ENCODE measurements at regions not wholly inside any gene's neighbourhood (a gene's known extent, or its start where the extent isn't known, plus 50 kb on each side); places are given as distances from the start of the nearest gene placed in this dataset.

- no peak for DNase-seq (ENCODE audit: low read depth, low spot score)
- Histone ChIP-seq H3K27me3 (ENCODE audit: control insufficient read depth, insufficient read depth, low read length) (no peaks in the 10 kb centered on the region), H3K4me3 (ENCODE audit: low read length) (no peak overlapping the region), H3K27ac (ENCODE audit: low read length) (no peak overlapping the region), H3K4me1 (ENCODE audit: control insufficient read depth, insufficient read depth, low read length) (peaks cover 4% of the 10 kb centered on the region; the same call in 1 of the 2 replicates), H3K9me3 (ENCODE audit: control insufficient read depth, insufficient read depth, low read length) (no peaks in the 10 kb centered on the region), H3K36me3 (ENCODE audit: control insufficient read depth, insufficient read depth, low read length) (no peaks in the 10 kb centered on the region)
- no CpG with 5 or more reads among the region's 5 CpGs for WGBS (ENCODE audit: insufficient coverage, insufficient read length)
These were observed 76.9 kb upstream of the GPM6B start for GRCh38 chrX:13893826-13894225.

DNA sequence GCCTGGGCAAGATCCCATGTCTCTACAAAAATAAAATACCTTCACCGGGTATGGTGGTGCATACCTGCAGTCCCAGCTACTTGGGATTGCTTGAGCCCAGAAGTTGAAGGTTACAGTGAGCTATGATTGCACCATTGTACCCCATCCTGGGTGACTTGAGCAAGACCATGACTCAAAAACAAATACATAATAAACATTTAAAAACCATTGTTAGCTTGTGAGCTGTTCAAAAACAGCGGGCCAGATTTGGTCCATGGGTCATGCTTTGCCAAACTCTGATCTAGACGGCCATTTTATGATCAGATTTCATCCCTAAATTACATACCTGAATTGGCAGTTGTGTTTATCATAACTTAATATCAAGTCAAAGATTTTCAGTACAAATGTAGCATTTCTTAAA, 76.0 kb upstream of the GPM6B start:
- no peak overlapping the region for H3K27ac ChIP-seq (ENCODE audit: low read length)
- no peak overlapping the region for H3K4me3 ChIP-seq (ENCODE audit: low read length)
- DNase-seq (ENCODE audit: low read depth, low spot score) = no peak
- WGBS (ENCODE audit: insufficient coverage, insufficient read length) = no CpG with 5 or more reads among the region's 3 CpGs
- no peaks in the 10 kb centered on the region for H3K9me3 ChIP-seq (ENCODE audit: control insufficient read depth, insufficient read depth, low read length)
- peaks cover 4% of the 10 kb centered on the region; the same call in 1 of the 2 replicates for H3K4me1 ChIP-seq (ENCODE audit: control insufficient read depth, insufficient read depth, low read length)
- H3K36me3 ChIP-seq (ENCODE audit: control insufficient read depth, insufficient read depth, low read length) = no peaks in the 10 kb centered on the region
- H3K27me3 ChIP-seq (ENCODE audit: control insufficient read depth, insufficient read depth, low read length) = no peaks in the 10 kb centered on the region

- Histone ChIP-seq H3K36me3 (ENCODE audit: control insufficient read depth, insufficient read depth, low read length) (no peaks in the 10 kb centered on the region), H3K27ac (ENCODE audit: low read length) (no peak overlapping the region), H3K4me1 (ENCODE audit: control insufficient read depth, insufficient read depth, low read length) (peaks cover 4% of the 10 kb centered on the region; the same call in 1 of the 2 replicates)
These were observed 74.7 kb upstream of the GPM6B start for GRCh38 chrX:13891377-13892140.

GRCh38 chrX:13890806-13891205, 73.9 kb upstream of the GPM6B start:
- Histone ChIP-seq H3K36me3 (ENCODE audit: control insufficient read depth, insufficient read depth, low read length) (no peaks in the 10 kb centered on the region), H3K9me3 (ENCODE audit: control insufficient read depth, insufficient read depth, low read length) (no peaks in the 10 kb centered on the region), H3K4me3 (ENCODE audit: low read length) (no peak overlapping the region), H3K27ac (ENCODE audit: low read length) (no peak overlapping the region), H3K4me1 (ENCODE audit: control insufficient read depth, insufficient read depth, low read length) (peaks cover 4% of the 10 kb centered on the region; the same call in 1 of the 2 replicates), H3K27me3 (ENCODE audit: control insufficient read depth, insufficient read depth, low read length) (no peaks in the 10 kb centered on the region)
- WGBS (ENCODE audit: insufficient coverage, insufficient read length) = no CpG with 5 or more reads among the region's 3 CpGs
- no peak for DNase-seq (ENCODE audit: low read depth, low spot score)

More at GRCh38 chrX:13891377-13892140, 74.7 kb upstream of the GPM6B start:
- Histone ChIP-seq H3K27me3 (ENCODE audit: control insufficient read depth, insufficient read depth, low read length) (no peaks in the 10 kb centered on the region), H3K9me3 (ENCODE audit: control insufficient read depth, insufficient read depth, low read length) (no peaks in the 10 kb centered on the region), H3K4me3 (ENCODE audit: low read length) (no peak overlapping the region)
- WGBS (ENCODE audit: insufficient coverage, insufficient read length) = no CpG with 5 or more reads among the region's 7 CpGs
- DNase-seq (ENCODE audit: low read depth, low spot score) = no peak

GRCh38 chrX:13888284-13888683, 71.4 kb upstream of the GPM6B start:
- no CpG with 5 or more reads among the region's 8 CpGs for WGBS (ENCODE audit: insufficient coverage, insufficient read length)
- peaks cover 3% of the 10 kb centered on the region; the same call in 1 of the 2 replicates for H3K4me1 ChIP-seq (ENCODE audit: control insufficient read depth, insufficient read depth, low read length)

DNA sequence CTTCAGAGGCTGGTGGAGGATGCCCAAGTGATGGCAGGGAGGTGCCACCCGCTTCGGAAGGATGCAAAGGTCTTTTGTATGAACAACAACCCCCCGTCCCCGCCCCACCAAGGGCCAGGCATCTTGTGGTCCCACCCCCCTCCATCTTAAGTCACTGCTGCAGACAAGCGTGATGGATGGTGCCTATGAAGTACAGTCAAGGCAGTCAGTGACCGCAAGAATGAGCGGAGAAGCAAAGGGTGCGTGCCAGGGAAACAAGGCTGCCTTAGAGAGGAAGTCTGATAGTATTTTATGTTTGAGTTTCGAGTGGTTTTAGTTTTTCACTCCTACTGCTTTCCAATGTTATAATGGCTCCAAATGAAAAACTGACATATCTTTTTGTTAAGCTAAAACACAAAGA, 68.7 kb upstream of the GPM6B start:
- no peak overlapping the region for H3K4me3 ChIP-seq (ENCODE audit: low read length)
- no peaks in the 10 kb centered on the region for H3K36me3 ChIP-seq (ENCODE audit: control insufficient read depth, insufficient read depth, low read length)
- no peak for DNase-seq (ENCODE audit: low read depth, low spot score)
- no peaks in the 10 kb centered on the region for H3K27me3 ChIP-seq (ENCODE audit: control insufficient read depth, insufficient read depth, low read length)
- H3K4me1 ChIP-seq (ENCODE audit: control insufficient read depth, insufficient read depth, low read length) = no peaks in the 10 kb centered on the region
- no peak overlapping the region for H3K27ac ChIP-seq (ENCODE audit: low read length)
- no peaks in the 10 kb centered on the region for H3K9me3 ChIP-seq (ENCODE audit: control insufficient read depth, insufficient read depth, low read length)
- no CpG with 5 or more reads among the region's 9 CpGs for WGBS (ENCODE audit: insufficient coverage, insufficient read length)

More at GRCh38 chrX:13888284-13888683, 71.4 kb upstream of the GPM6B start:
- Histone ChIP-seq H3K27ac (ENCODE audit: low read length) (no peak overlapping the region), H3K36me3 (ENCODE audit: control insufficient read depth, insufficient read depth, low read length) (no peaks in the 10 kb centered on the region), H3K9me3 (ENCODE audit: control insufficient read depth, insufficient read depth, low read length) (no peaks in the 10 kb centered on the region), H3K27me3 (ENCODE audit: control insufficient read depth, insufficient read depth, low read length) (no peaks in the 10 kb centered on the region), H3K4me3 (ENCODE audit: low read length) (no peak overlapping the region)
- no peak for DNase-seq (ENCODE audit: low read depth, low spot score)

DNA sequence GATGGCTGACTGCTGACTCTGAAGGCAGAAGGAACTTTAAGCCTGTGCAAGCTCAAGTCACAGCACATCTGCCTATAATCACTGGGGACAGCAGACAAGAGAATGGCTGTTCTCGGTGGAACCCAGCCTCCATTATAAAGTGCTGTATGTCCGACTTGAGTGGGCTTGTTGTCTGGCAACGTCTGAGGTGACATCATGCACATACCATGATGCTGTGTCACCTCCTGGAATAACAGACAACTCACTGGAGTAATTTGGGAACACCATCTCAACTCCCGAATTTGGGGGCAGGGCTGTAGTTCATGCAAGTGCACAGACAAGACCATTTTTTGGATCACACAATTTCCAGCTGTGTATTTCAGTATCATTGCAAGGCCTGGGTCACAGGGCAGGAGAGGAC, 59.8 kb upstream of the GPM6B start:
- Histone ChIP-seq H3K4me3 (ENCODE audit: low read length) (no peak overlapping the region), H3K9me3 (ENCODE audit: control insufficient read depth, insufficient read depth, low read length) (no peaks in the 10 kb centered on the region), H3K27ac (ENCODE audit: low read length) (no peak overlapping the region), H3K27me3 (ENCODE audit: control insufficient read depth, insufficient read depth, low read length) (no peaks in the 10 kb centered on the region), H3K36me3 (ENCODE audit: control insufficient read depth, insufficient read depth, low read length) (no peaks in the 10 kb centered on the region), H3K4me1 (ENCODE audit: control insufficient read depth, insufficient read depth, low read length) (no peaks in the 10 kb centered on the region)
- no CpG with 5 or more reads among the region's 4 CpGs for WGBS (ENCODE audit: insufficient coverage, insufficient read length)
- DNase-seq (ENCODE audit: low read depth, low spot score) = no peak

GRCh38 chrX:13875572-13875971, 58.7 kb upstream of the GPM6B start:
- no peak overlapping the region for H3K27ac ChIP-seq (ENCODE audit: low read length)
- no peaks in the 10 kb centered on the region for H3K36me3 ChIP-seq (ENCODE audit: control insufficient read depth, insufficient read depth, low read length)
- no peaks in the 10 kb centered on the region for H3K9me3 ChIP-seq (ENCODE audit: control insufficient read depth, insufficient read depth, low read length)
- H3K4me3 ChIP-seq (ENCODE audit: low read length) = no peak overlapping the region
- no peak for DNase-seq (ENCODE audit: low read depth, low spot score)
- no CpG with 5 or more reads among the region's 3 CpGs for WGBS (ENCODE audit: insufficient coverage, insufficient read length)
- no peaks in the 10 kb centered on the region for H3K4me1 ChIP-seq (ENCODE audit: control insufficient read depth, insufficient read depth, low read length)
- H3K27me3 ChIP-seq (ENCODE audit: control insufficient read depth, insufficient read depth, low read length) = no peaks in the 10 kb centered on the region

- Histone ChIP-seq H3K4me1 (ENCODE audit: control insufficient read depth, insufficient read depth, low read length) (no peaks in the 10 kb centered on the region), H3K9me3 (ENCODE audit: control insufficient read depth, insufficient read depth, low read length) (no peaks in the 10 kb centered on the region), H3K36me3 (ENCODE audit: control insufficient read depth, insufficient read depth, low read length) (no peaks in the 10 kb centered on the region), H3K4me3 (ENCODE audit: low read length) (no peak overlapping the region), H3K27ac (ENCODE audit: low read length) (no peak overlapping the region), H3K27me3 (ENCODE audit: control insufficient read depth, insufficient read depth, low read length) (no peaks in the 10 kb centered on the region)
- no peak for DNase-seq (ENCODE audit: low read depth, low spot score)
These were observed 51.7 kb upstream of the GPM6B start for GRCh38 chrX:13868591-13868990.
